Neural progenitor cell (in vitro differentiated cells): ENCODE measurements at regions not wholly inside any gene's neighbourhood (a gene's known extent, or its start where the extent isn't known, plus 50 kb on each side); places are given as distances from the start of the nearest gene placed in this dataset.

ENCODE experiments used
- DNase-seq: peaks from one replicate; pipeline ENCODE4 v3.0.0-alpha.2; 2016; ENCODE audit warnings: low spot score
- H2AFZ ChIP-seq: fragments of 200-600 bp; sonication (generic); replicated peaks from 2 replicates; pipeline ENCODE4 v1.6.1; 2016; ENCODE audit warnings: antibody characterized with exemption
- H3F3A ChIP-seq: fragments of 200-600 bp; sonication (generic); 2 replicates; pipeline ENCODE4 v1.6.1; 2016; ENCODE audit warnings: antibody characterized with exemption, low read depth
- H3K27ac ChIP-seq: fragments of 200-600 bp; sonication (generic); 2 replicates; pipeline ENCODE4 v1.5.1; 2016; ENCODE audit warnings: mild to moderate bottlenecking
- H3K27me3 ChIP-seq: fragments of 200-600 bp; sonication (generic); 2 replicates; pipeline ENCODE4 v1.6.1; 2016; ENCODE audit warnings: mild to moderate bottlenecking, moderate library complexity
- H3K36me3 ChIP-seq: fragments of 200-600 bp; sonication (generic); 2 replicates; pipeline ENCODE4 v1.5.1; 2016
- H3K4me1 ChIP-seq: fragments of 200-600 bp; sonication (generic); 2 replicates; pipeline ENCODE4 v1.6.1; 2016; ENCODE audit warnings: mixed run types
- H3K4me2 ChIP-seq: fragments of 200-600 bp; sonication (generic); 2 replicates; pipeline ENCODE4 v1.6.1; 2016
- H3K4me3 ChIP-seq: fragments of 200-600 bp; sonication (generic); 2 replicates; pipeline ENCODE4 v1.5.1; 2016
- H3K79me2 ChIP-seq: fragments of 200-600 bp; sonication (generic); 2 replicates; pipeline ENCODE4 v1.6.1; 2016; ENCODE audit warnings: low read depth
- H3K9ac ChIP-seq: fragments of 200-600 bp; sonication (generic); 2 replicates; pipeline ENCODE4 v1.6.1; 2016
- H3K9me3 ChIP-seq: fragments of 200-600 bp; sonication (generic); 2 replicates; pipeline ENCODE4 v1.5.1; 2016; ENCODE audit warnings: low read depth
- H4K20me1 ChIP-seq: fragments of 200-600 bp; sonication (generic); 2 replicates; pipeline ENCODE4 v1.6.1; 2016; ENCODE audit warnings: low read depth
- H3K27ac Mint-ChIP-seq: 3 replicates; pipeline ENCODE4 v1.8.0; 2021; ENCODE audit warnings: mixed read lengths
- H3K27me3 Mint-ChIP-seq: 2 replicates; pipeline ENCODE4 v1.8.0; 2022; ENCODE audit warnings: low read depth, mild to moderate bottlenecking, inconsistent platforms, moderate library complexity, mixed read lengths; ENCODE audit not compliant: insufficient read depth
- H3K36me3 Mint-ChIP-seq: 3 replicates; pipeline ENCODE4 v1.8.0; 2021; ENCODE audit warnings: mixed read lengths
- H3K4me1 Mint-ChIP-seq: 3 replicates; pipeline ENCODE4 v1.8.0; 2021; ENCODE audit warnings: mixed read lengths
- H3K4me3 Mint-ChIP-seq: 3 replicates; pipeline ENCODE4 v1.8.0; 2021; ENCODE audit warnings: mild to moderate bottlenecking, moderate library complexity, mixed read lengths
- H3K9me3 Mint-ChIP-seq: 3 replicates; pipeline ENCODE4 v1.8.0; 2020; ENCODE audit warnings: mixed read lengths
- CTCF ChIP-seq: fragments of 200-600 bp; sonication (generic); IDR thresholded peaks from 2 replicates; pipeline ENCODE4 v1.5.1; 2017; ENCODE audit warnings: antibody characterized with exemption, mild to moderate bottlenecking
- EZH2 ChIP-seq: fragments of 200-600 bp; sonication (generic); IDR thresholded peaks from 2 replicates; pipeline ENCODE4 v1.6.1; 2017; ENCODE audit warnings: antibody characterized with exemption, mild to moderate bottlenecking, moderate library complexity
- EZH2phosphoT487 ChIP-seq: fragments of 200-600 bp; sonication (generic); IDR thresholded peaks from 2 replicates; pipeline ENCODE4 v1.6.1; 2017; ENCODE audit warnings: antibody characterized with exemption

GRCh38 chr16:50470687-50471086 lies 77.5 kb upstream of the NKD1 start:
- no peaks in the 10 kb centered on the region for H3K9me3 ChIP-seq
- H3K4me3 ChIP-seq: no peak overlapping the region
- peaks cover 2% of the 10 kb centered on the region for H3K36me3 Mint-ChIP-seq
- no peaks in the 10 kb centered on the region for H3K79me2 ChIP-seq
- DNase-seq: no peak
- H3K4me3 Mint-ChIP-seq: no peak overlapping the region
- peaks cover 58% of the 10 kb centered on the region for H3K4me1 Mint-ChIP-seq
- no peak overlapping the region for H3K9ac ChIP-seq
- TF ChIP-seq EZH2: no peak
- no peak for TF ChIP-seq CTCF
- TF ChIP-seq EZH2phosphoT487: no peak
- H3K36me3 ChIP-seq: no peaks in the 10 kb centered on the region
- H3K4me2 ChIP-seq: peak overlapping the region; percentile 64
- H3F3A ChIP-seq: peaks cover 35% of the 10 kb centered on the region
- no peak overlapping the region for H3K27ac ChIP-seq
- H3K27me3 ChIP-seq: peaks cover 37% of the 10 kb centered on the region
- peaks cover 8% of the 10 kb centered on the region for H3K9me3 Mint-ChIP-seq
- H3K4me1 ChIP-seq: peaks cover 31% of the 10 kb centered on the region
- no peak overlapping the region for H2AFZ ChIP-seq
- H3K27ac Mint-ChIP-seq: no peak overlapping the region
- H4K20me1 ChIP-seq: no peaks in the 10 kb centered on the region
- peaks cover 12% of the 10 kb centered on the region for H3K27me3 Mint-ChIP-seq

- no peak overlapping the region for H3K4me3 ChIP-seq
- no peaks in the 10 kb centered on the region for H3K36me3 ChIP-seq
- peaks cover 35% of the 10 kb centered on the region for H3F3A ChIP-seq
- Mint-ChIP-seq H3K27ac (peak overlapping the region; percentile 93), H3K36me3 (peaks cover 2% of the 10 kb centered on the region), H3K4me1 (peaks cover 62% of the 10 kb centered on the region), H3K9me3 (peaks cover 8% of the 10 kb centered on the region), H3K4me3 (peak overlapping the region; percentile 34), H3K27me3 (peaks cover 10% of the 10 kb centered on the region)
- no peaks in the 10 kb centered on the region for H3K9me3 ChIP-seq
- no peak overlapping the region for H3K9ac ChIP-seq
- peak overlapping the region; percentile 64 for H3K4me2 ChIP-seq
- no peak overlapping the region for H3K27ac ChIP-seq
- peaks cover 39% of the 10 kb centered on the region for H3K27me3 ChIP-seq
- no peaks in the 10 kb centered on the region for H3K79me2 ChIP-seq
- DNase-seq: peak; percentile 68
- H3K4me1 ChIP-seq: peaks cover 31% of the 10 kb centered on the region
- TF ChIP-seq EZH2phosphoT487 (no peak), CTCF (no peak), EZH2 (no peak)
- H2AFZ ChIP-seq: no peak overlapping the region
- no peaks in the 10 kb centered on the region for H4K20me1 ChIP-seq
Measured at GRCh38 chr16:50469744-50470321, 78.4 kb upstream of the NKD1 start.

GRCh38 chr16:50469121-50469743 lies 79.0 kb upstream of the NKD1 start:
- Mint-ChIP-seq H3K4me1 (peaks cover 59% of the 10 kb centered on the region), H3K27me3 (peaks cover 7% of the 10 kb centered on the region), H3K27ac (peak overlapping the region; percentile 93), H3K4me3 (no peak overlapping the region), H3K36me3 (no peaks in the 10 kb centered on the region), H3K9me3 (peaks cover 8% of the 10 kb centered on the region)
- H3K4me2 ChIP-seq: peak overlapping the region; percentile 64
- H3F3A ChIP-seq: peaks cover 35% of the 10 kb centered on the region
- H3K4me1 ChIP-seq: peaks cover 31% of the 10 kb centered on the region
- no peak overlapping the region for H3K27ac ChIP-seq
- H3K27me3 ChIP-seq: peaks cover 39% of the 10 kb centered on the region
- H3K9me3 ChIP-seq: no peaks in the 10 kb centered on the region
- H2AFZ ChIP-seq: no peak overlapping the region
- no peaks in the 10 kb centered on the region for H3K79me2 ChIP-seq
- H3K4me3 ChIP-seq: no peak overlapping the region
- H3K9ac ChIP-seq: no peak overlapping the region
- no peak for DNase-seq
- TF ChIP-seq EZH2: no peak
- TF ChIP-seq CTCF: no peak
- no peak for TF ChIP-seq EZH2phosphoT487
- no peaks in the 10 kb centered on the region for H3K36me3 ChIP-seq
- H4K20me1 ChIP-seq: no peaks in the 10 kb centered on the region
